ENCODE measurements at regions not wholly inside any gene's neighbourhood (a gene's known extent, or its start where the extent isn't known, plus 50 kb on each side); places are given as distances from the start of the nearest gene placed in this dataset.
"Not testable (repeated sequence)": the region's sequence is repeated elsewhere in the genome, so short reads cannot be mapped to it uniquely, and the experiment has no call there.

DNA sequence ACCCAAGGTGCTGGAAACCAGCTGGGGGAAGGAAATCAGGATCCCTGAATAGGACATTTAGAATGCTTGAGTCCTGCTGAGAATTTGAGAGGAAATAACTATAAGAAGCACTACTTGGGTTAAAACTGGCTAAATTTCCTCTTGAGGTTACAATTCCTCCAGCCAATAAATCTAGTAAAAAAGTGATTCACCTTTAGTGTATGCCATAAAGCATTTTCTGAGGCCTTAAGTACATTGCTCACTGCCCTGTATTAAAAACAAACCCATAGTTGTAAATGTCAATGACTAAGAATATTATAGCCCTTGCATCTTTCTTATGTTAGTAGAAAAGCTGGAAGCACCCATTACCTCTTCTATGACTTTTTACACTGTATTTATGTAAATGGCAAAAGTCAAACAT, 634.7 kb upstream of the ARRDC3 start:
- Histone ChIP-seq H4K20me1 (ENCODE audit: insufficient read depth, low read length) (no peaks in the 10 kb centered on the region), H3K9me3 (ENCODE audit: low read length) (no peaks in the 10 kb centered on the region), H3K4me2 (ENCODE audit: low read length) (no peak overlapping the region), H3K9me2 (ENCODE audit: insufficient read depth, low read length) (no peaks in the 10 kb centered on the region), H3K4me1 (ENCODE audit: insufficient read depth, low read length, poor library complexity, severe bottlenecking) (no peaks in the 10 kb centered on the region), H3K79me2 (ENCODE audit: insufficient read depth, low read depth, low read length) (no peaks in the 10 kb centered on the region), H3K36me3 (ENCODE audit: insufficient read depth, low read length) (no peaks in the 10 kb centered on the region), H3K27ac (ENCODE audit: low read depth, low read length, poor library complexity, severe bottlenecking) (no peak overlapping the region), H2AFZ (ENCODE audit: low read length) (no peak overlapping the region), H3K4me3 (ENCODE audit: low read depth, low read length, poor library complexity, severe bottlenecking) (no peak overlapping the region)
- TF ChIP-seq, protein P1, sequence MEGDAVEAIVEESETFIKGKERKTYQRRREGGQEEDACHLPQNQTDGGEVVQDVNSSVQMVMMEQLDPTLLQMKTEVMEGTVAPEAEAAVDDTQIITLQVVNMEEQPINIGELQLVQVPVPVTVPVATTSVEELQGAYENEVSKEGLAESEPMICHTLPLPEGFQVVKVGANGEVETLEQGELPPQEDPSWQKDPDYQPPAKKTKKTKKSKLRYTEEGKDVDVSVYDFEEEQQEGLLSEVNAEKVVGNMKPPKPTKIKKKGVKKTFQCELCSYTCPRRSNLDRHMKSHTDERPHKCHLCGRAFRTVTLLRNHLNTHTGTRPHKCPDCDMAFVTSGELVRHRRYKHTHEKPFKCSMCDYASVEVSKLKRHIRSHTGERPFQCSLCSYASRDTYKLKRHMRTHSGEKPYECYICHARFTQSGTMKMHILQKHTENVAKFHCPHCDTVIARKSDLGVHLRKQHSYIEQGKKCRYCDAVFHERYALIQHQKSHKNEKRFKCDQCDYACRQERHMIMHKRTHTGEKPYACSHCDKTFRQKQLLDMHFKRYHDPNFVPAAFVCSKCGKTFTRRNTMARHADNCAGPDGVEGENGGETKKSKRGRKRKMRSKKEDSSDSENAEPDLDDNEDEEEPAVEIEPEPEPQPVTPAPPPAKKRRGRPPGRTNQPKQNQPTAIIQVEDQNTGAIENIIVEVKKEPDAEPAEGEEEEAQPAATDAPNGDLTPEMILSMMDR (conservative IDR thresholded peaks at IDR 0.05; ENCODE audit: low read length), result no peak
- TF ChIP-seq EZH2phosphoT487 (IDR thresholded peaks at IDR 0.05; ENCODE audit: borderline replicate concordance, low read depth, low read length), result no peak
- intact Hi-C loops (cut with micrococcal nuclease; ENCODE audit: unreplicated experiment), result no loop called here
- no TSS peak for BruUV-seq (replicated peaks)
- CTCF ChIA-PET (ENCODE audit: unreplicated experiment), result interaction anchor here (0.5 to 0.6 kb wide), 2 partner anchors 314 to 698 kb away, joined by 7 to 8 read pairs; no protein-coding TSS in a partner anchor
- DNase-seq (ENCODE audit: low spot score), result no peak
- POLR2A ChIA-PET, result interaction anchor here (1.1 to 1.2 kb wide), 2 partner anchors 13 to 17 kb away, joined by 3 read pairs; no protein-coding TSS in a partner anchor

DNA sequence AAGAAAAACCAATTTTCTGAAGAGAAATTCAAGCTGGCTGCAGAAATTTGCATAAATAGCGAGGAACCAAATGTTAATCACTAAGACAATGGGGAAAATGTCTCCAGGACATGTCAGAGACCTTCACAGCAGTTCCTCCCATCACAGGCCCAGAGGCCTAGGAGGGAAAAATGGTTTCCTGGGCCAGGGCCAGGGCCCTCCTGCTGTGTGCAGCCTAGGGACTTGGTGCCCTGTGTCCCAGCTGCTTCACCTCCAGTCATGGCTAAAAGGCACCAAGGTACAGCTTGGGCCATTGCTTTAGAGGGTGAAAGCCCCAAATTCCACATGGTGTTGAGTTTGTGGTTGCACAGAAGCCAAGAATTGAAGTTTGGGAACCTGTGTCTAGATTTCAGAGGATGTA, 628.7 kb upstream of the ARRDC3 start:
- H3K79me2 ChIP-seq (ENCODE audit: insufficient read depth, low read depth, low read length); POLR2A ChIA-PET; H3K9me2 ChIP-seq (ENCODE audit: insufficient read depth, low read length); H3K4me1 ChIP-seq (ENCODE audit: insufficient read depth, low read length, poor library complexity, severe bottlenecking); H3K4me2 ChIP-seq (ENCODE audit: low read length); DNase-seq (ENCODE audit: low spot score); BruUV-seq (replicated peaks); H3K4me3 ChIP-seq (ENCODE audit: low read depth, low read length, poor library complexity, severe bottlenecking); intact Hi-C loops (cut with micrococcal nuclease; ENCODE audit: unreplicated experiment); H3K27ac ChIP-seq (ENCODE audit: low read depth, low read length, poor library complexity, severe bottlenecking); H3K36me3 ChIP-seq (ENCODE audit: insufficient read depth, low read length); CTCF ChIA-PET (ENCODE audit: unreplicated experiment); H2AFZ ChIP-seq (ENCODE audit: low read length); H4K20me1 ChIP-seq (ENCODE audit: insufficient read depth, low read length); H3K9me3 ChIP-seq (ENCODE audit: low read length): not testable (repeated sequence)

DNA sequence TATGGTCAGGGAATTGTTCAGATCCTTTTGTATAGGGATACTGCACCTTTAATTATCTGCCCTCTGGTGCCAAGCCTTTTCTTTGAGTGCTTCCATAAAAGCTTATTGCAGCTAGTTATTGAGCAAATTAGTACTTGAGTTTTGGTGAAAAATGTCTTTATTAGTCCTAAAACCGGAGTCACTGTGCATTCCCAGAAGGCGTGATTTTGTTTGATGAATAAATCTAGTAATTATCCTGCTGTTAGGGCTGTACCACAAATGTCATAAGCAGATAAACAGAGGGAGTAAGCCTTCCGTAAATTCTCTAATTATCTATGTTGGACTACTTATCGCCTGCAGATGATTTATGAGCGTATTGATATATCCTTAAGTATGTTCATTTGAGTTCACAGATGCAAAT, 620.7 kb upstream of the ARRDC3 start:
- Histone ChIP-seq H3K4me2 (ENCODE audit: low read length) (no peak overlapping the region), H2AFZ (ENCODE audit: low read length) (no peak overlapping the region), H3K36me3 (ENCODE audit: insufficient read depth, low read length) (no peaks in the 10 kb centered on the region), H3K4me3 (ENCODE audit: low read depth, low read length, poor library complexity, severe bottlenecking) (no peak overlapping the region), H3K9me3 (ENCODE audit: low read length) (no peaks in the 10 kb centered on the region), H3K79me2 (ENCODE audit: insufficient read depth, low read depth, low read length) (no peaks in the 10 kb centered on the region), H3K27ac (ENCODE audit: low read depth, low read length, poor library complexity, severe bottlenecking) (no peak overlapping the region), H3K4me1 (ENCODE audit: insufficient read depth, low read length, poor library complexity, severe bottlenecking) (no peaks in the 10 kb centered on the region), H4K20me1 (ENCODE audit: insufficient read depth, low read length) (no peaks in the 10 kb centered on the region), H3K9me2 (ENCODE audit: insufficient read depth, low read length) (no peaks in the 10 kb centered on the region)
- no TSS peak for BruUV-seq (replicated peaks)
- intact Hi-C loops (cut with micrococcal nuclease; ENCODE audit: unreplicated experiment), result no loop called here
- DNase-seq (ENCODE audit: low spot score), result no peak
- ChIA-PET POLR2A (no interaction called here), CTCF (ENCODE audit: unreplicated experiment) (no interaction called here)
- TF ChIP-seq EZH2phosphoT487 (IDR thresholded peaks at IDR 0.05; ENCODE audit: borderline replicate concordance, low read depth, low read length), result no peak
- TF ChIP-seq, protein P1 (conservative IDR thresholded peaks at IDR 0.05; ENCODE audit: low read length), result no peak

Measured in OCI-LY7 (cell line).